HCT116 (cell line): ENCODE measurements at regions not wholly inside any gene's neighbourhood (a gene's known extent, or its start where the extent isn't known, plus 50 kb on each side); places are given as distances from the start of the nearest gene placed in this dataset.

ENCODE experiments used
- ATAC-seq: fragments of 200-7000 bp; cut with Tn5 transposase; 2 replicates; pipeline ENCODE4 v1.9.1; 2020; ENCODE audit warnings: mild to moderate bottlenecking, moderate library complexity
- BruUV-seq: library from RNA; stranded (reverse); fragments of 400-500 nt; replicated peaks from 2 replicates; lab custom pipeline; 2021; lab: Mats Ljungman, UMichigan
- CTCF ChIA-PET: fragments of 300-600 bp; sonication (Branson Sonifier 250); formaldehyde crosslinking; loops from one replicate; lab custom pipeline; 2021; ENCODE audit warnings: antibody characterized with exemption; lab: Charles Lee
- POLR2A ChIA-PET: fragments of 300-600, 350-600 bp; sonication (Branson Sonifier 250); formaldehyde crosslinking; loops from one replicate; lab custom pipeline; 2021; ENCODE audit warnings: antibody characterized with exemption; lab: Charles Lee
- RAD21 ChIA-PET, 2 experiments: fragments of 300-600 bp; sonication (Branson Sonifier 250); formaldehyde crosslinking; loops; one replicate each; lab custom pipeline; 2023; ENCODE audit warnings: low total read pairs in 2 of 2; ENCODE audit not compliant: uncharacterized antibody in 2 of 2, unreplicated experiment in 2 of 2, low non-redundant PET in 1 of 2; lab: Charles Lee
- DNase-seq: peaks from one replicate; pipeline ENCODE4 v3.0.0-alpha.2; 2010; ENCODE audit warnings: low read depth, low spot score
- H2AFZ ChIP-seq: fragments of 200-600 bp; shearing (Covaris generic), sonication (generic); 2 replicates; pipeline ENCODE4 v1.6.1; 2017; ENCODE audit warnings: low read depth, mixed run types, mixed read lengths, antibody characterized with exemption, low read length; ENCODE audit not compliant: poor library complexity, severe bottlenecking
- H3K27ac ChIP-seq: 2 replicates; pipeline ENCODE4 v1.5.1; 2012; ENCODE audit warnings: low read depth, low read length
- H3K27me3 ChIP-seq: fragments of 200-600 bp; sonication (generic); 2 replicates; pipeline ENCODE4 v1.6.1; 2016; ENCODE audit warnings: mixed run types, low read length, mixed read lengths; ENCODE audit not compliant: insufficient read depth
- H3K36me3 ChIP-seq, 2 experiments: fragments of 200-500 bp in 1 of 2; fragments of 200-600 bp in 1 of 2; sonication (Bioruptor generic) in 1 of 2; sonication (generic) in 1 of 2; 2 replicates each; pipeline versions ENCODE4 v1.5.1 to v1.6.1; 2014 to 2016; ENCODE audit warnings: low read length in 2 of 2, inconsistent platforms in 1 of 2, mixed read lengths in 1 of 2, mixed run types in 1 of 2; ENCODE audit not compliant: insufficient read depth in 2 of 2, control insufficient read depth in 1 of 2
- H3K4me1 ChIP-seq, 2 experiments: fragments of 200-600 bp in 1 of 2; sonication (generic) in 1 of 2; 2 replicates each; pipeline versions ENCODE4 v1.5.1 to v1.6.1; 2012 to 2017; ENCODE audit warnings: low read length in 2 of 2, inconsistent platforms in 1 of 2, mild to moderate bottlenecking in 1 of 2, mixed read lengths in 1 of 2, mixed run types in 1 of 2, moderate library complexity in 1 of 2; ENCODE audit not compliant: insufficient read depth in 2 of 2, control insufficient read depth in 1 of 2
- H3K4me2 ChIP-seq: fragments of 200-600 bp; sonication (generic); 2 replicates; pipeline ENCODE4 v1.6.1; 2017; ENCODE audit warnings: mixed run types, low read length, mixed read lengths
- H3K4me3 ChIP-seq, 2 experiments: fragments of 200-600 bp in 1 of 2; sonication (generic) in 1 of 2; replicated peaks in 1 of 2; 2 replicates each; pipeline ENCODE4 v1.5.1; 2011 to 2016; ENCODE audit warnings: low read length in 2 of 2, control low read depth in 1 of 2, low read depth in 1 of 2, mild to moderate bottlenecking in 1 of 2, mixed read lengths in 1 of 2, mixed run types in 1 of 2
- H3K79me2 ChIP-seq: fragments of 200-600 bp; sonication (generic); 2 replicates; pipeline ENCODE4 v1.6.1; 2017; ENCODE audit warnings: mild to moderate bottlenecking, mixed run types, low read length, moderate library complexity, mixed read lengths; ENCODE audit not compliant: insufficient read depth
- H3K9ac ChIP-seq: fragments of 200-600 bp; sonication (generic); 2 replicates; pipeline ENCODE4 v1.6.1; 2016; ENCODE audit warnings: low read length, mixed read lengths
- H3K9me2 ChIP-seq: fragments of 200-600 bp; sonication (generic), shearing (Covaris generic); 2 replicates; pipeline ENCODE4 v1.6.1; 2017; ENCODE audit warnings: mixed run types, mild to moderate bottlenecking, moderate library complexity; ENCODE audit not compliant: insufficient read depth
- H3K9me3 ChIP-seq, 2 experiments: fragments of 200-500 bp in 1 of 2; fragments of 200-600 bp in 1 of 2; sonication (Bioruptor generic) in 1 of 2; sonication (generic) in 1 of 2; 2 replicates each; pipeline ENCODE4 v1.6.1; 2014 to 2017; ENCODE audit warnings: low read length in 2 of 2, mixed read lengths in 2 of 2, inconsistent platforms in 1 of 2, low read depth in 1 of 2, mild to moderate bottlenecking in 1 of 2, mixed run types in 1 of 2, moderate library complexity in 1 of 2; ENCODE audit not compliant: control insufficient read depth in 1 of 2, insufficient read depth in 1 of 2
- H4K20me1 ChIP-seq: fragments of 200-600 bp; sonication (generic), shearing (Covaris generic); 2 replicates; pipeline ENCODE4 v1.6.1; 2017; ENCODE audit warnings: mixed run types, mild to moderate bottlenecking, moderate library complexity; ENCODE audit not compliant: insufficient read depth
- CBX3 ChIP-seq: IDR thresholded peaks from 2 replicates; pipeline ENCODE4 v1.6.1; 2012; ENCODE audit warnings: low read depth
- CEBPB ChIP-seq: IDR thresholded peaks from 2 replicates; pipeline ENCODE4 v1.6.1; 2012; ENCODE audit warnings: low read depth
- EGR1 ChIP-seq: IDR thresholded peaks from 2 replicates; pipeline ENCODE4 v1.6.1; 2012; ENCODE audit warnings: low read depth
- ELF1 ChIP-seq: IDR thresholded peaks from 2 replicates; pipeline ENCODE4 v1.6.1; 2012; ENCODE audit warnings: low read depth, borderline replicate concordance
- EZH2 ChIP-seq: fragments of 200-600 bp; sonication (generic); IDR thresholded peaks from 2 replicates; pipeline ENCODE4 v1.6.1; 2017; ENCODE audit warnings: antibody characterized with exemption, mixed run types
- EZH2phosphoT487 ChIP-seq: fragments of 200-600 bp; IDR thresholded peaks from 2 replicates; pipeline ENCODE4 v1.6.1; 2018; ENCODE audit warnings: antibody characterized with exemption, borderline replicate concordance
- FOSL1 ChIP-seq: IDR thresholded peaks from 2 replicates; pipeline ENCODE4 v1.6.1; 2012; ENCODE audit warnings: low read depth
- POLR2A ChIP-seq: IDR thresholded peaks from 2 replicates; pipeline ENCODE4 v1.7.0; 2011; ENCODE audit warnings: borderline replicate concordance; ENCODE audit not compliant: insufficient read depth, insufficient read length; ENCODE audit errors: extremely low read depth
- POLR2AphosphoS5 ChIP-seq: IDR thresholded peaks from 2 replicates; pipeline ENCODE4 v1.6.1; 2011; ENCODE audit warnings: mild to moderate bottlenecking, low read depth, low read length, moderate library complexity
- RAD21 ChIP-seq: IDR thresholded peaks from 2 replicates; pipeline ENCODE4 v1.6.1; 2012; ENCODE audit warnings: low read depth, mild to moderate bottlenecking
- SIN3A ChIP-seq: IDR thresholded peaks from 2 replicates; pipeline ENCODE4 v1.6.1; 2012; ENCODE audit warnings: low read depth
- TCF7L2 ChIP-seq: IDR thresholded peaks from 2 replicates; pipeline ENCODE4 v1.7.0; 2011; ENCODE audit warnings: borderline replicate concordance, inconsistent platforms; ENCODE audit not compliant: insufficient read depth, insufficient read length; ENCODE audit errors: extremely low read depth
- YY1 ChIP-seq: IDR thresholded peaks from 2 replicates; pipeline ENCODE4 v1.6.1; 2011; ENCODE audit warnings: low read length, low read depth, moderate library complexity, mild to moderate bottlenecking; ENCODE audit not compliant: insufficient replicate concordance; ENCODE audit errors: extremely low read depth
- ZBTB33 ChIP-seq: IDR thresholded peaks from 2 replicates; pipeline ENCODE4 v1.6.1; 2011; ENCODE audit warnings: mild to moderate bottlenecking, low read length, moderate library complexity; ENCODE audit not compliant: insufficient replicate concordance; ENCODE audit errors: extremely low read depth
- ZFX ChIP-seq: fragments of 450-650 bp; IDR thresholded peaks from 2 replicates; pipeline ENCODE4 v1.6.1; 2017
- ZNF274 ChIP-seq: fragments of 200-500 bp; sonication (Bioruptor generic); IDR thresholded peaks from 2 replicates; pipeline ENCODE4 v1.6.1; 2014; ENCODE audit warnings: mild to moderate bottlenecking, low read depth, low read length, inconsistent platforms
- intact Hi-C: fragments of 100-400 bp; cut with micrococcal nuclease; formaldehyde crosslinking; loops from 2 replicates; pipeline ENCODE4 v1.10.0; 2022
- TF ChIP-seq, protein P1 (sequence below): IDR thresholded peaks from 2 replicates; pipeline ENCODE4 v1.6.1; 2012; ENCODE audit warnings: low read depth
- TF ChIP-seq, protein P2 (sequence below): IDR thresholded peaks from 2 replicates; pipeline ENCODE4 v1.6.1; 2012
- TF ChIP-seq, protein P3 (sequence below): IDR thresholded peaks from 2 replicates; pipeline ENCODE4 v1.6.1; 2012
- TF ChIP-seq, protein P4 (sequence below), 3 experiments: fragments of 200-600 bp in 1 of 3; sonication (generic) in 1 of 3; IDR thresholded peaks in 2 of 3; conservative IDR thresholded peaks in 1 of 3; 2 replicates each; pipeline ENCODE4 v1.5.1; 2012 to 2017; ENCODE audit warnings: low read depth in 2 of 3, low read length in 2 of 3, antibody characterized with exemption in 1 of 3, borderline replicate concordance in 1 of 3, control low read depth in 1 of 3, mild to moderate bottlenecking in 1 of 3, mixed read lengths in 1 of 3, mixed run types in 1 of 3, moderate library complexity in 1 of 3; ENCODE audit not compliant: insufficient read depth in 1 of 3

DNA sequence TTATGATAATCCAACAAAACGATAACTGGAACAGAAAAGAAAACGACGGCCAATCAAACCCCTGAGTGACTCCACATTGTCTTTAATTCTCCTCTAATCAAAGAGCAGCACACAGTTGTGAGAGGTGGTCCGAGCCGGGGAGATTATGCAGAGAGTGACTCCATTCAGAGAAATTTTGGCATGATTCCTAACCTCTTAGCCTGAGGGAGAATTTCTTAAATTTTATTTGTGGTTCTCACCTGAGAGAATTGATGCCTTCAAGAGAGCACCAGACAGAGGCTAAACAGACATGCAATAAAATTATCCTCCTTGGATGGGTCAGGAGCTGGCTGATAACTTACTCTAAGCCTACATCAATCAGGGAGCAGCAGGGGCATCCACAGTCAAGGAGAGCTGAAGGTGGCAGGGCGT, 310.0 kb upstream of the KLF12 start:
- intact Hi-C loops, result no loop called here
- Histone ChIP-seq H2AFZ (no peak overlapping the region), H3K4me3 (no peak overlapping the region), H3K9ac (no peak overlapping the region), H4K20me1 (no peaks in the 10 kb centered on the region), H3K9me3 (no peaks in the 10 kb centered on the region), H3K9me2 (no peaks in the 10 kb centered on the region), H3K4me1 (no peaks in the 10 kb centered on the region), H3K36me3 (no peaks in the 10 kb centered on the region), H3K27me3 (no peaks in the 10 kb centered on the region), H3K79me2 (no peaks in the 10 kb centered on the region), H3K27ac (no peak overlapping the region), H3K4me2 (no peak overlapping the region)
- ChIA-PET POLR2A (no interaction called here), RAD21 (no interaction called here), CTCF (no interaction called here)
- no peak for DNase-seq
- BruUV-seq, result no TSS peak
- ATAC-seq, result no peak
- TF ChIP-seq ZFX, result no peak
- no peak for TF ChIP-seq YY1
- TF ChIP-seq CEBPB, result no peak
- no peak for TF ChIP-seq EZH2
- TF ChIP-seq, protein P1, sequence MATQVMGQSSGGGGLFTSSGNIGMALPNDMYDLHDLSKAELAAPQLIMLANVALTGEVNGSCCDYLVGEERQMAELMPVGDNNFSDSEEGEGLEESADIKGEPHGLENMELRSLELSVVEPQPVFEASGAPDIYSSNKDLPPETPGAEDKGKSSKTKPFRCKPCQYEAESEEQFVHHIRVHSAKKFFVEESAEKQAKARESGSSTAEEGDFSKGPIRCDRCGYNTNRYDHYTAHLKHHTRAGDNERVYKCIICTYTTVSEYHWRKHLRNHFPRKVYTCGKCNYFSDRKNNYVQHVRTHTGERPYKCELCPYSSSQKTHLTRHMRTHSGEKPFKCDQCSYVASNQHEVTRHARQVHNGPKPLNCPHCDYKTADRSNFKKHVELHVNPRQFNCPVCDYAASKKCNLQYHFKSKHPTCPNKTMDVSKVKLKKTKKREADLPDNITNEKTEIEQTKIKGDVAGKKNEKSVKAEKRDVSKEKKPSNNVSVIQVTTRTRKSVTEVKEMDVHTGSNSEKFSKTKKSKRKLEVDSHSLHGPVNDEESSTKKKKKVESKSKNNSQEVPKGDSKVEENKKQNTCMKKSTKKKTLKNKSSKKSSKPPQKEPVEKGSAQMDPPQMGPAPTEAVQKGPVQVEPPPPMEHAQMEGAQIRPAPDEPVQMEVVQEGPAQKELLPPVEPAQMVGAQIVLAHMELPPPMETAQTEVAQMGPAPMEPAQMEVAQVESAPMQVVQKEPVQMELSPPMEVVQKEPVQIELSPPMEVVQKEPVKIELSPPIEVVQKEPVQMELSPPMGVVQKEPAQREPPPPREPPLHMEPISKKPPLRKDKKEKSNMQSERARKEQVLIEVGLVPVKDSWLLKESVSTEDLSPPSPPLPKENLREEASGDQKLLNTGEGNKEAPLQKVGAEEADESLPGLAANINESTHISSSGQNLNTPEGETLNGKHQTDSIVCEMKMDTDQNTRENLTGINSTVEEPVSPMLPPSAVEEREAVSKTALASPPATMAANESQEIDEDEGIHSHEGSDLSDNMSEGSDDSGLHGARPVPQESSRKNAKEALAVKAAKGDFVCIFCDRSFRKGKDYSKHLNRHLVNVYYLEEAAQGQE, result no peak
- no peak for TF ChIP-seq ZBTB33
- TF ChIP-seq, protein P2, sequence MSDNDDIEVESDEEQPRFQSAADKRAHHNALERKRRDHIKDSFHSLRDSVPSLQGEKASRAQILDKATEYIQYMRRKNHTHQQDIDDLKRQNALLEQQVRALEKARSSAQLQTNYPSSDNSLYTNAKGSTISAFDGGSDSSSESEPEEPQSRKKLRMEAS, result no peak
- TF ChIP-seq RAD21, result no peak
- TF ChIP-seq ZNF274, result no peak
- no peak for TF ChIP-seq POLR2AphosphoS5
- TF ChIP-seq, protein P3, sequence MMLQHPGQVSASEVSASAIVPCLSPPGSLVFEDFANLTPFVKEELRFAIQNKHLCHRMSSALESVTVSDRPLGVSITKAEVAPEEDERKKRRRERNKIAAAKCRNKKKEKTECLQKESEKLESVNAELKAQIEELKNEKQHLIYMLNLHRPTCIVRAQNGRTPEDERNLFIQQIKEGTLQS, result no peak
- no peak for TF ChIP-seq EZH2phosphoT487
- TF ChIP-seq SIN3A, result no peak
- TF ChIP-seq TCF7L2, result no peak
- TF ChIP-seq, protein P4, sequence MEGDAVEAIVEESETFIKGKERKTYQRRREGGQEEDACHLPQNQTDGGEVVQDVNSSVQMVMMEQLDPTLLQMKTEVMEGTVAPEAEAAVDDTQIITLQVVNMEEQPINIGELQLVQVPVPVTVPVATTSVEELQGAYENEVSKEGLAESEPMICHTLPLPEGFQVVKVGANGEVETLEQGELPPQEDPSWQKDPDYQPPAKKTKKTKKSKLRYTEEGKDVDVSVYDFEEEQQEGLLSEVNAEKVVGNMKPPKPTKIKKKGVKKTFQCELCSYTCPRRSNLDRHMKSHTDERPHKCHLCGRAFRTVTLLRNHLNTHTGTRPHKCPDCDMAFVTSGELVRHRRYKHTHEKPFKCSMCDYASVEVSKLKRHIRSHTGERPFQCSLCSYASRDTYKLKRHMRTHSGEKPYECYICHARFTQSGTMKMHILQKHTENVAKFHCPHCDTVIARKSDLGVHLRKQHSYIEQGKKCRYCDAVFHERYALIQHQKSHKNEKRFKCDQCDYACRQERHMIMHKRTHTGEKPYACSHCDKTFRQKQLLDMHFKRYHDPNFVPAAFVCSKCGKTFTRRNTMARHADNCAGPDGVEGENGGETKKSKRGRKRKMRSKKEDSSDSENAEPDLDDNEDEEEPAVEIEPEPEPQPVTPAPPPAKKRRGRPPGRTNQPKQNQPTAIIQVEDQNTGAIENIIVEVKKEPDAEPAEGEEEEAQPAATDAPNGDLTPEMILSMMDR (IDR thresholded peaks at IDR 0.05 in 2 of 3, conservative IDR thresholded peaks at IDR 0.05 in 1 of 3; ENCODE audit: borderline replicate concordance in 1 of 3, insufficient read depth in 1 of 3, low read depth in 2 of 3, low read length in 2 of 3), result no peak
- TF ChIP-seq POLR2A, result no peak
- no peak for TF ChIP-seq ELF1
- TF ChIP-seq EGR1, result no peak
- TF ChIP-seq CBX3, result no peak
- no peak for TF ChIP-seq FOSL1
